ENCODE measurements at regions not wholly inside any gene's neighbourhood (a gene's known extent, or its start where the extent isn't known, plus 50 kb on each side); places are given as distances from the start of the nearest gene placed in this dataset.

DNA sequence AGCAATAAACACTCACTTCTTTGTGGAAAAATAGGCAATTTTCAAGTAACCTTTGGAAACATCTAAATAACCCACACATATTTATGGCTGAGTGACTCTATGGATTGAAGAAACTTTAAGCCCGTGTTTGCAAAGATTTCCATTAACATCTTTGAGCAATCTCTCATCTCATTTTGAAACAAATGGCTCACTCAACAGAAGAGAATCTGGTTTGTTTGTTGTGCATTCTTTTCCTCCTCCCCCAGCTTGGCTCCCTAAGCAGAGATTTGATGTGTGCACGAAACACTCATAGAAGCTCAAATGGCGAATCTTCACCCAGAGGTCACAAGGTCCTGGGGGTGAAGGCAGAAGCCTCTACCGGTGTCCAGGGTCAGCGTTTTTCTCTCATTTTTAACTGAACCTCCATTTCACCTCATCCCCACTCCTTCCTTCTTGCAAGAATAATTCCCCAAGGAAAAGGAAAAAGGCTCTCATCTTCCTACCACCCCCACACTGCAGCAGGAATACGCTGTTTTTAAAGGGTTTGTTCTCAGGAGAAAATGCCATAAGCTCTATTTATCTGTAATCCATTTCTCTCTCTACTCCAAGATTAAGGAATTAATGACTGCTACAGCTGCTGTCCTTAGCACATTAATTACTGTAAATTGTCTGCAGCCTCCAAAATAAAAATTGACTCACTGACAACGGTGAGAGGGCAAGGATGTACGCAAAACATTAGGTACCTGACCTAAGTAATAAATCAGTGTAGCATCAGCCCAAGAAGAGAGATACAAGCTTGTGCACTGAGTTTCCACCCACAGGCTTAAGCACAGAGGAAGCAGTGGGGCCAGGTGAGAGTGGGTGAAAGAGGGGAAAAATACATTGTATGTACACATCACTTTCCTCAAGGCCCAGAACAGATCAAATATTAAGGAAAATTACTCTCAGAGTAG is 307.6 kb upstream of the NOCT start:
- H2BK12ac ChIP-seq (ENCODE audit: low read length): no peak overlapping the region
- H3K79me1 ChIP-seq (ENCODE audit: low read depth, low read length): no peaks in the 10 kb centered on the region
- H3K27ac ChIP-seq (replicated peaks; ENCODE audit: low read length): no peak overlapping the region
- no peaks in the 10 kb centered on the region for H3K9me3 ChIP-seq (replicated peaks in 1 of 2; ENCODE audit: control insufficient read depth in 2 of 2, insufficient read depth in 1 of 2, low read depth in 1 of 2, low read length in 2 of 2)
- H2AK5ac ChIP-seq (ENCODE audit: low read depth, low read length): no peak overlapping the region
- H3K4me3 ChIP-seq (ENCODE audit: low read length in 2 of 2): no peak overlapping the region
- H3K27me3 ChIP-seq (ENCODE audit: control insufficient read depth in 3 of 3, insufficient read depth in 3 of 3, low read depth in 1 of 3, low read length in 3 of 3): no peaks in the 10 kb centered on the region
- H3K9ac ChIP-seq (ENCODE audit: low read depth, low read length, poor library complexity): no peak overlapping the region
- no peak overlapping the region for H3K18ac ChIP-seq (ENCODE audit: low read length)
- H4K91ac ChIP-seq (ENCODE audit: low read depth, low read length, poor library complexity): no peak overlapping the region
- H2AFZ ChIP-seq (ENCODE audit: low read length): no peak overlapping the region
- H2BK5ac ChIP-seq (ENCODE audit: low read length): no peak overlapping the region
- H3K4ac ChIP-seq (ENCODE audit: low read length): no peak overlapping the region
- H3K14ac ChIP-seq (ENCODE audit: low read length): no peak overlapping the region
- H3K4me1 ChIP-seq (ENCODE audit: control insufficient read depth in 2 of 2, insufficient read depth in 1 of 2, low read depth in 1 of 2, low read length in 2 of 2): no peaks in the 10 kb centered on the region
- H3K23ac ChIP-seq (ENCODE audit: low read depth, low read length, poor library complexity): no peak overlapping the region
- H3K4me2 ChIP-seq (ENCODE audit: insufficient read depth, low read length, poor library complexity, severe bottlenecking): no peak overlapping the region
- no peak for DNase-seq (ENCODE audit: low spot score)
- H4K8ac ChIP-seq (ENCODE audit: low read depth, low read length): no peak overlapping the region
- no CpG with 5 or more reads among the region's 8 CpGs for WGBS, 2 donors (ENCODE audit: extremely low coverage in 2 of 2, insufficient read length in 2 of 2, insufficient replicate concordance in 1 of 2)
- no peak overlapping the region for H2BK15ac ChIP-seq (ENCODE audit: low read length)
- H3K36me3 ChIP-seq (replicated peaks in 1 of 2; ENCODE audit: control insufficient read depth in 2 of 2, insufficient read depth in 2 of 2, low read length in 2 of 2): no peaks in the 10 kb centered on the region
- H2BK120ac ChIP-seq (ENCODE audit: low read depth, low read length): no peak overlapping the region

DNA sequence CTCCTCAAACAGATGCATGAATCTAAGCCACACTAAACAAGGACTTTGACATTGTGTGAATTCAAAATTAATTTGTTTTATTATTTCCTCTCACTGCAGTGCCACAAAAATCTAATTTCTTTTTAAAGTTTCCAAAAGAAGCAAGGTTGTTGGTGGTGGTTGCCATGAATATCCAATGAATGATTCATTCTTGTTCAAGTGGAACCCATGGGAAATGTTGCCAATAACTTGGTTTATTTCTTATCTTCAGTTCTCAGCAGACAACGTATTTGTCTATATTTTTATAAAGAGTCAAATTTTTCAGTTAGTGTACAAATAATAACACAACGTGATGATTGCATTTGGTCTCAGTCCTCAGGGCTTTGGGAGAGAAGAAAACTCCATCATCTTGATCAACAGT is 309.4 kb upstream of the NOCT start:
- Histone ChIP-seq H3K9me3 (replicated peaks in 1 of 2; ENCODE audit: control insufficient read depth in 2 of 2, insufficient read depth in 1 of 2, low read depth in 1 of 2, low read length in 2 of 2) (no peaks in the 10 kb centered on the region), H4K91ac (ENCODE audit: low read depth, low read length, poor library complexity) (no peak overlapping the region), H3K14ac (ENCODE audit: low read length) (no peak overlapping the region), H2BK5ac (ENCODE audit: low read length) (no peak overlapping the region), H3K36me3 (replicated peaks in 1 of 2; ENCODE audit: control insufficient read depth in 2 of 2, insufficient read depth in 2 of 2, low read length in 2 of 2) (no peaks in the 10 kb centered on the region), H3K4me2 (ENCODE audit: insufficient read depth, low read length, poor library complexity, severe bottlenecking) (no peak overlapping the region), H2BK15ac (ENCODE audit: low read length) (no peak overlapping the region), H2AK5ac (ENCODE audit: low read depth, low read length) (no peak overlapping the region), H3K4me3 (ENCODE audit: low read length in 2 of 2) (no peak overlapping the region), H3K79me1 (ENCODE audit: low read depth, low read length) (no peaks in the 10 kb centered on the region), H3K23ac (ENCODE audit: low read depth, low read length, poor library complexity) (no peak overlapping the region), H4K8ac (ENCODE audit: low read depth, low read length) (no peak overlapping the region), H3K4ac (ENCODE audit: low read length) (no peak overlapping the region), H3K9ac (ENCODE audit: low read depth, low read length, poor library complexity) (no peak overlapping the region), H3K18ac (ENCODE audit: low read length) (no peak overlapping the region), H2BK12ac (ENCODE audit: low read length) (no peak overlapping the region), H3K27ac (replicated peaks; ENCODE audit: low read length) (no peak overlapping the region), H3K4me1 (ENCODE audit: control insufficient read depth in 2 of 2, insufficient read depth in 1 of 2, low read depth in 1 of 2, low read length in 2 of 2) (no peaks in the 10 kb centered on the region), H2BK120ac (ENCODE audit: low read depth, low read length) (no peak overlapping the region), H2AFZ (ENCODE audit: low read length) (no peak overlapping the region), H3K27me3 (ENCODE audit: control insufficient read depth in 3 of 3, insufficient read depth in 3 of 3, low read depth in 1 of 3, low read length in 3 of 3) (no peaks in the 10 kb centered on the region)
- WGBS, 2 donors (ENCODE audit: extremely low coverage in 2 of 2, insufficient read length in 2 of 2, insufficient replicate concordance in 1 of 2): no CpG with 5 or more reads among the region's 2 CpGs
- DNase-seq (ENCODE audit: low spot score): no peak

- H3K4ac ChIP-seq (ENCODE audit: low read length): no peak overlapping the region
- no peak overlapping the region for H3K4me2 ChIP-seq (ENCODE audit: insufficient read depth, low read length, poor library complexity, severe bottlenecking)
- no peak for DNase-seq (ENCODE audit: low spot score)
- whole genome bisulfite sequencing, 2 donors (ENCODE audit: extremely low coverage in 2 of 2, insufficient read length in 2 of 2, insufficient replicate concordance in 1 of 2): no CpG with 5 or more reads among the region's 3 CpGs
- H3K27me3 ChIP-seq (ENCODE audit: control insufficient read depth in 3 of 3, insufficient read depth in 3 of 3, low read depth in 1 of 3, low read length in 3 of 3): no peaks in the 10 kb centered on the region
- H2BK15ac ChIP-seq (ENCODE audit: low read length): no peak overlapping the region
- H2BK5ac ChIP-seq (ENCODE audit: low read length): no peak overlapping the region
- H3K9me3 ChIP-seq (replicated peaks in 1 of 2; ENCODE audit: control insufficient read depth in 2 of 2, insufficient read depth in 1 of 2, low read depth in 1 of 2, low read length in 2 of 2): no peaks in the 10 kb centered on the region
- H3K79me1 ChIP-seq (ENCODE audit: low read depth, low read length): no peaks in the 10 kb centered on the region
- no peak overlapping the region for H4K8ac ChIP-seq (ENCODE audit: low read depth, low read length)
- H3K9ac ChIP-seq (ENCODE audit: low read depth, low read length, poor library complexity): no peak overlapping the region
- no peak overlapping the region for H2AFZ ChIP-seq (ENCODE audit: low read length)
- no peak overlapping the region for H2BK12ac ChIP-seq (ENCODE audit: low read length)
- no peak overlapping the region for H3K23ac ChIP-seq (ENCODE audit: low read depth, low read length, poor library complexity)
- no peak overlapping the region for H4K91ac ChIP-seq (ENCODE audit: low read depth, low read length, poor library complexity)
- no peak overlapping the region for H3K18ac ChIP-seq (ENCODE audit: low read length)
- no peak overlapping the region for H2BK120ac ChIP-seq (ENCODE audit: low read depth, low read length)
- no peak overlapping the region for H3K27ac ChIP-seq (replicated peaks; ENCODE audit: low read length)
- no peak overlapping the region for H3K4me3 ChIP-seq (ENCODE audit: low read length in 2 of 2)
- no peak overlapping the region for H3K14ac ChIP-seq (ENCODE audit: low read length)
- no peaks in the 10 kb centered on the region for H3K36me3 ChIP-seq (replicated peaks in 1 of 2; ENCODE audit: control insufficient read depth in 2 of 2, insufficient read depth in 2 of 2, low read length in 2 of 2)
- no peaks in the 10 kb centered on the region for H3K4me1 ChIP-seq (ENCODE audit: control insufficient read depth in 2 of 2, insufficient read depth in 1 of 2, low read depth in 1 of 2, low read length in 2 of 2)
- no peak overlapping the region for H2AK5ac ChIP-seq (ENCODE audit: low read depth, low read length)
Observed at GRCh38 chr4:138702190-138702824, 313.3 kb upstream of the NOCT start.

- Histone ChIP-seq H3K9me3 (replicated peaks in 1 of 2; ENCODE audit: control insufficient read depth in 2 of 2, insufficient read depth in 1 of 2, low read depth in 1 of 2, low read length in 2 of 2) (no peaks in the 10 kb centered on the region), H3K4me2 (ENCODE audit: insufficient read depth, low read length, poor library complexity, severe bottlenecking) (no peak overlapping the region), H4K8ac (ENCODE audit: low read depth, low read length) (no peak overlapping the region), H3K27me3 (ENCODE audit: control insufficient read depth in 3 of 3, insufficient read depth in 3 of 3, low read depth in 1 of 3, low read length in 3 of 3) (no peaks in the 10 kb centered on the region), H3K4me1 (ENCODE audit: control insufficient read depth in 2 of 2, insufficient read depth in 1 of 2, low read depth in 1 of 2, low read length in 2 of 2) (no peaks in the 10 kb centered on the region), H2BK120ac (ENCODE audit: low read depth, low read length) (no peak overlapping the region), H3K18ac (ENCODE audit: low read length) (no peak overlapping the region), H2BK12ac (ENCODE audit: low read length) (no peak overlapping the region), H2AFZ (ENCODE audit: low read length) (no peak overlapping the region), H3K4ac (ENCODE audit: low read length) (no peak overlapping the region), H4K91ac (ENCODE audit: low read depth, low read length, poor library complexity) (no peak overlapping the region), H3K36me3 (replicated peaks in 1 of 2; ENCODE audit: control insufficient read depth in 2 of 2, insufficient read depth in 2 of 2, low read length in 2 of 2) (no peaks in the 10 kb centered on the region), H3K14ac (ENCODE audit: low read length) (no peak overlapping the region), H3K23ac (ENCODE audit: low read depth, low read length, poor library complexity) (no peak overlapping the region), H3K4me3 (ENCODE audit: low read length in 2 of 2) (no peak overlapping the region), H2BK15ac (ENCODE audit: low read length) (no peak overlapping the region), H3K79me1 (ENCODE audit: low read depth, low read length) (no peaks in the 10 kb centered on the region), H3K27ac (replicated peaks; ENCODE audit: low read length) (no peak overlapping the region), H3K9ac (ENCODE audit: low read depth, low read length, poor library complexity) (no peak overlapping the region), H2AK5ac (ENCODE audit: low read depth, low read length) (no peak overlapping the region), H2BK5ac (ENCODE audit: low read length) (no peak overlapping the region)
- DNase-seq (ENCODE audit: low spot score): no peak
- WGBS, 2 donors (ENCODE audit: extremely low coverage in 2 of 2, insufficient read length in 2 of 2, insufficient replicate concordance in 1 of 2): no CpG with 5 or more reads among the region's 3 CpGs
Observed at GRCh38 chr4:138698641-138699040, 316.9 kb upstream of the NOCT start.

Measured in neuronal stem cell (in vitro differentiated cells).